Fibroblast of the aortic adventitia (primary cell): ENCODE measurements at regions not wholly inside any gene's neighbourhood (a gene's known extent, or its start where the extent isn't known, plus 50 kb on each side); places are given as distances from the start of the nearest gene placed in this dataset.

ENCODE experiments used
- DNase-seq: peaks from one replicate; pipeline ENCODE4 v3.0.0-alpha.2; 2010; ENCODE audit warnings: low read depth
- H3K4me3 ChIP-seq: 2 replicates; pipeline ENCODE4 v1.5.1; 2011; ENCODE audit warnings: low read depth, mild to moderate bottlenecking, control low read depth, low read length, moderate library complexity
- TF ChIP-seq, protein P1 (sequence below): IDR thresholded peaks from 2 replicates; pipeline ENCODE4 v1.5.1; 2011; ENCODE audit warnings: mild to moderate bottlenecking, low read length, control low read depth, inconsistent platforms; ENCODE audit not compliant: insufficient read depth

DNA sequence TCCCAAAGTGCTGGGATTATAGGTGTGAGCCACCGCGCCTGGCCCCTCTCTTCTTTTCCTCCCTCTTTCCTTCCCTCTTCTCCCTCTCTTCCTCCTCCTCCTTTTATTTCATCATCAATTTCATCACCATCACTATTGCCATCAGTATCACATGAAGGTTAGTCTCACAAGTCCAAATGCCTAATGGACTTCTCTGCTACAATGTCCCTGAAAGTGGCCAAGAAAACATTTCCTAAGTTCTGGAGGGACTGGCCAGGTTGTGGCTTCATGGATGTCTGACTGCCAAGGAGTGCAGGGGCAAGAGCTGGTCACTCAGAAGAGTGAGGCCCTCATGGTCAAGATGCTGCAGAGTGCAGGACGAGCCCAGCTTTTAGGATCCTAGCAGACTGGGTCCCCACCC, 97.6 kb downstream of the SYNE3 start:
- DNase-seq: no peak
- TF ChIP-seq, protein P1, sequence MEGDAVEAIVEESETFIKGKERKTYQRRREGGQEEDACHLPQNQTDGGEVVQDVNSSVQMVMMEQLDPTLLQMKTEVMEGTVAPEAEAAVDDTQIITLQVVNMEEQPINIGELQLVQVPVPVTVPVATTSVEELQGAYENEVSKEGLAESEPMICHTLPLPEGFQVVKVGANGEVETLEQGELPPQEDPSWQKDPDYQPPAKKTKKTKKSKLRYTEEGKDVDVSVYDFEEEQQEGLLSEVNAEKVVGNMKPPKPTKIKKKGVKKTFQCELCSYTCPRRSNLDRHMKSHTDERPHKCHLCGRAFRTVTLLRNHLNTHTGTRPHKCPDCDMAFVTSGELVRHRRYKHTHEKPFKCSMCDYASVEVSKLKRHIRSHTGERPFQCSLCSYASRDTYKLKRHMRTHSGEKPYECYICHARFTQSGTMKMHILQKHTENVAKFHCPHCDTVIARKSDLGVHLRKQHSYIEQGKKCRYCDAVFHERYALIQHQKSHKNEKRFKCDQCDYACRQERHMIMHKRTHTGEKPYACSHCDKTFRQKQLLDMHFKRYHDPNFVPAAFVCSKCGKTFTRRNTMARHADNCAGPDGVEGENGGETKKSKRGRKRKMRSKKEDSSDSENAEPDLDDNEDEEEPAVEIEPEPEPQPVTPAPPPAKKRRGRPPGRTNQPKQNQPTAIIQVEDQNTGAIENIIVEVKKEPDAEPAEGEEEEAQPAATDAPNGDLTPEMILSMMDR: no peak
- no peak overlapping the region for H3K4me3 ChIP-seq

DNA sequence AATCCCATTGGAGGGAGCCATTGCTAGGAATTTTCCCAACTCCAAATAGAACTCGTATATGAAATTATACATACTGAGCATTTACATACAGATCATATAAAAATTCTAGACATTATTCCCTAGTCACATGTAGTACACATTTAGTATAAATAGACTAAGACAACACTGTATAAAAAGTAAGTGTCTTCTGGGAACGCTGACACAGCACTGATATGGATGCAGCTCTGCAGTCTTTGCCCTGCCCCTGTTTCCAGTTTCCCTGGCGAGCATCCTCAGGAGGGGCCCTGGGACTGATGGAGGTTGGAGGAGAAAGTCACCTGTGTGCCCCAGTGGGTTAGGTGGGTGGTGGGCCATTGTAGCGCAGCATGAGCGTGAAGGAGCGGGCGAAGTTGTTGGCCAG, 97.8 kb upstream of the CLMN start:
- TF ChIP-seq, protein P1: no peak
- H3K4me3 ChIP-seq: no peak overlapping the region
- DNase-seq: no peak

DNA sequence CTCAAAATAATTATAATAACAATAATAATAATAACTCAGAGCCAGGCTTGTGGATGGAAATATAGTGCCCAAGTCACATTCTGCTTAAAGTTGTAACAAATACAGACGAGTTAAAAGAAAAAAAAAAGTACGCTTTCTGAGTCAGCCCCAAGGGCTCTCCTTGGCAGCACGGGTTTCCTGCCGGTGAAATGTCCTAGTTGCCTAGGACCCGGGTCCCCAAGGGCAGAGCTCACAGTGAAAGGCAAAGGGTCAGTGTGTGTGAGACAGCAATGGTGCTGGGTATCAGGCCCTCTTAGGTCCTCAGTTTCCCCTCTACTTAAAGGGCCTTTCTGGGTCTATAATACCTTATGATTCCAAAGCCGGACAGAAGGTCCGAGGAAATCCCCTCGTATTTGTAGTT, 96.3 kb upstream of the CLMN start:
- H3K4me3 ChIP-seq: no peak overlapping the region
- no peak for DNase-seq
- TF ChIP-seq, protein P1: no peak

DNA sequence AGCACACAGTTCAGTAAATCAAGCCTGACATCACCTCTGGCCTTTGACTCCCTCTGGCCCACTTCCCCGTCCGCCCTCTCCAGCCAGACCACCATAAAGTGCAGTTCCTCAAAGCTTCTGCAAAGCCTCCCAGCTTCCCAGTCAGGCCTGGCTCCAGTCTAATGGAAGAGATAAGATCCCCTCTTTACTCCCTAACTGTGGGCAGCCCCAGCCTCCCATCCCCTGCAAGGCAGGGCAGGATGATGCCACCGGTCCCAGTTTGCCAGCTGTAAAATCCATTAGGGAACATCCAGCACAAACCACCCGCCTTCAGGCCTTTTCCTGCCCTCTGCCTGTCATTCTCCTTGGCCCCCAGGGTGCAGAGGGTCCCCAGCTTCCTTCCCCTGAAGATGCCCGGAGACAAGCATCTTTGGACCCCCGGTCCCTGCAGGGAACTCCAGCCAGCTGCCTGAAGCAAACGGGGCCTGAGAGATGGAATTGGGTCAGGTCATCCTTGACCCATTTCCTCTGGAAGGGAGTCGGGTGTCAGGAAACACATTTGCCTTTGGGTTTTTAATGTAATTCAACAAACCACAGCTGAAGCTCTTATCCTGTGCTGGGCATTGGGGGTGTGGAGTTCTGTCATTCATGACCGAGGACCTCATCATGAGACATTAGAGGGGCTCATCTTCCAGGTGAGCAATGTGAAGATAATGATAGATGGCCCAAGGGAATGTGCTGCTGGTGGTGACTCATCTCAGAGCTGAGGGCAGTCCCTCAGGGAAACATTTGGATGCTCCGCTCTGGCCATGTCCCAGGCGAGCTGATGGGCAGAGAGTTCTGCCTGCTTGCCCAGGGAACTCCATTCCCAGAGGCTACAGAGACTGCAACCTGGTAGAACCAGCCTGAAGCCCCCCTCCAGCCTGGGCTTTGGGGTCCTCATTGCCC, 93.8 kb upstream of the CLMN start:
- TF ChIP-seq, protein P1: no peak
- H3K4me3 ChIP-seq: no peak overlapping the region
- no peak for DNase-seq

DNA sequence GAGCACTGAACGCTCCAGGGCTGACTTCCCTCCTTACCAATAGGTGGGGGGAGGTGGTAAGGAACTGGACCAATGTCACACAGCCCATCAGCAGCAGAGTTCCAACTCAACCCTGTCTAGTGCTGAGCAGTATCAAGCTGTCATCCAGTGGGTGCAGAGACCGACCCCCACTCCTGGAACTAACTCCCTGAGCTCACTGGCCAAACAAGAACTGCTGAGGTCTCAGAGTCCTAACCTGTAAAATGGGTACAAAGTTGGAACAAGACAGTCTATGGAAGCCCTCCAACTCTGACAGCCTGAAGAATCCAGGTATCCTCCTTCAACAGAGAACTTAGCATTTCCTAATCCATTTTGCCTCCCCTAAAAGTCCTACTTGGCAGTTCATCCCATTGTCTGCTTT, 91.1 kb upstream of the CLMN start:
- no peak for DNase-seq
- TF ChIP-seq, protein P1: no peak
- no peak overlapping the region for H3K4me3 ChIP-seq

DNA sequence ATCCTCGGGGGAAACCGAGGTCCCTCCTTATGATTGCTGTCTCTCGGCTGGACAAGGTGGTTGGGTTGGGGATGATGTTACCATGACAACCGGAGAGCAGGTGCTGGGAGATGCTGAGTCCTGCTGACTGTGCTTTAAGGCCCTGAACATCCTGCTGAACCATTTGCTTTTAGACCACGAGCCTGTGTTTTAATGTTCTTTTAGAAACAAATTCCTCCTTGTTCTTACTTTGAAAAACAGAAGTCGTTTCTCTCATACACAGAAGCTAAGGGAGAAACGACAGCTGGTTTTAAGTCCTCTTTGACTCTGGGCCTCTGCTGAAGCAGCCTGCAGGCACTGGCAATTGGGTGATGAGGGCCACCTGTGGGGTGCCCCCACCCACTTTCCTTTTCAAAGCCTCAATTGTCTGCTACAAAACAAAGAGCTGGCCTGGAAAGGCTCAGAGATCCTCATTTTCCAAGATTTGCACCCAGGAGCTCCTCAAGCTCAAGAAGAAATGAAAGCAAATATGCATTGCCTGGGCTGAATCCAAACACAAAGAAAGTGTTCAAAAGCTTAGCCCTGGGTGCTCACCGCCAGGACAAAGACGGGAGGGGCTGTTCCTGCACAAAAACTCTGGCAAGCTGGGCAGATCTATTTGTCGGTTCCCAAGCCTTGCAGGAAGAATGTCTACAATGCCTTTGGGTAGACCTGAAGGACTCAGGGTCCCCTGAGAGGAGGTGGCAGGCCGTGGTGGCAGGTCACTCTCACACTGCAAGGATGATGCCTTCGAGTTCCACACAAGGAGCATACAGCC, 90.0 kb upstream of the CLMN start:
- DNase-seq: no peak
- no peak overlapping the region for H3K4me3 ChIP-seq
- TF ChIP-seq, protein P1: no peak
